H1 (cell line): ENCODE measurements at regions not wholly inside any gene's neighbourhood (a gene's known extent, or its start where the extent isn't known, plus 50 kb on each side); places are given as distances from the start of the nearest gene placed in this dataset.

Experiments
- KDM4A ChIP-seq: IDR thresholded peaks from one replicate; pipeline ENCODE4 v1.7.1; 2012; ENCODE audit warnings: low read depth, mild to moderate bottlenecking, moderate library complexity, low read length, inconsistent platforms; ENCODE audit not compliant: severe bottlenecking
- PHF8 ChIP-seq: fragments of 200-600 bp; sonication (generic); conservative IDR thresholded peaks from 2 replicates; pipeline ENCODE4 v1.7.1; 2012; ENCODE audit warnings: low read depth, mild to moderate bottlenecking, inconsistent platforms, low read length, moderate library complexity
- SP2 ChIP-seq: IDR thresholded peaks from 2 replicates; pipeline ENCODE4 v1.6.1; 2012; ENCODE audit warnings: mild to moderate bottlenecking, low read length, inconsistent platforms
- TF ChIP-seq, protein P1 (sequence below): IDR thresholded peaks from 2 replicates; pipeline ENCODE4 v1.6.1; 2011; ENCODE audit warnings: low read depth, mild to moderate bottlenecking, low read length; ENCODE audit not compliant: insufficient read depth

DNA sequence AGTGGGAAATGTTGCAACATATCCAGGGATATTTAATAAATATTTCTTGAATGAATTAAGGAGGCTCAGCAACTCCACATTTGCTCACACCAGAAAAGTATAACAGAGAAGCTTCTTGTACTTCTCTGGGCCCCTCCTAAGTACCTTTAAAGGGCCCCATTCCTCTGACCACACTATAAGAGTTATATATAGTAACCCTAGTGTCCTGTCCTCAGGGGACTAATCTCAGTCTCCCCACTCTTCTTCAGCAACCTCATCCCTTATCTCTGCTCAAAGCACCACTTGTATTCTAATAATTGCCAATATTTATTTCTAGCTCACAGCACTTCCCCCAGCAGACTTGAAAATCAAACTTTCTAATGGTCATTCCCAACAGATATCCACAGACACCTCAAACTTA is 237.1 kb downstream of the GXYLT1 start (continued):
- TF ChIP-seq, protein P1, sequence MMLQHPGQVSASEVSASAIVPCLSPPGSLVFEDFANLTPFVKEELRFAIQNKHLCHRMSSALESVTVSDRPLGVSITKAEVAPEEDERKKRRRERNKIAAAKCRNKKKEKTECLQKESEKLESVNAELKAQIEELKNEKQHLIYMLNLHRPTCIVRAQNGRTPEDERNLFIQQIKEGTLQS: no peak
- no peak for TF ChIP-seq SP2
- no peak for TF ChIP-seq KDM4A
- TF ChIP-seq PHF8: no peak
